Caco-2 (cell line): ENCODE measurements at regions not wholly inside any gene's neighbourhood (a gene's known extent, or its start where the extent isn't known, plus 50 kb on each side); places are given as distances from the start of the nearest gene placed in this dataset.

ENCODE experiments used
- BruUV-seq: library from RNA; stranded (reverse); fragments of 400-500 nt; replicated peaks from 2 replicates; lab custom pipeline; 2021; lab: Mats Ljungman, UMichigan
- CTCF ChIA-PET: fragments of 300-600 bp; sonication (Branson Sonifier 250); formaldehyde crosslinking; loops from one replicate; lab custom pipeline; 2022; ENCODE audit warnings: antibody characterized with exemption; lab: Charles Lee
- POLR2A ChIA-PET: fragments of 300-600 bp; sonication (Branson Sonifier 250); formaldehyde crosslinking; loops from one replicate; lab custom pipeline; 2022; ENCODE audit warnings: antibody characterized with exemption; lab: Charles Lee
- DNase-seq, 2 experiments: peaks; one replicate each; pipeline versions ENCODE4 v3.0.0 to v3.0.0-alpha.2; 2020 to 2022
- H3K27me3 ChIP-seq: replicated peaks from 2 replicates; pipeline ENCODE4 v1.6.0; 2011; ENCODE audit warnings: low read length; ENCODE audit not compliant: control insufficient read depth, insufficient read depth
- H3K36me3 ChIP-seq: 2 replicates; pipeline ENCODE4 v1.5.1; 2011; ENCODE audit warnings: low read length; ENCODE audit not compliant: control insufficient read depth, insufficient read depth
- H3K4me1 ChIP-seq: fragments of 250-450 bp; sonication (Bioruptor Pico); 2 replicates; pipeline ENCODE4 v1.5.1; 2020; ENCODE audit warnings: mild to moderate bottlenecking
- H3K4me3 ChIP-seq: 2 replicates; pipeline ENCODE4 v1.5.1; 2011; ENCODE audit warnings: low read depth, mild to moderate bottlenecking, control low read depth, low read length
- H3K9me3 ChIP-seq: fragments of 250-450 bp; sonication (Bioruptor Pico); 2 replicates; pipeline ENCODE4 v1.5.1; 2020; ENCODE audit warnings: mild to moderate bottlenecking, moderate library complexity
- H3K27ac Mint-ChIP-seq: one replicate; pipeline ENCODE4 v1.8.0; 2022; ENCODE audit warnings: mixed read lengths; ENCODE audit not compliant: unreplicated experiment
- H3K27me3 Mint-ChIP-seq: one replicate; pipeline ENCODE4 v1.8.0; 2022; ENCODE audit warnings: mixed read lengths; ENCODE audit not compliant: insufficient read depth, unreplicated experiment
- H3K36me3 Mint-ChIP-seq: one replicate; pipeline ENCODE4 v1.8.0; 2022; ENCODE audit warnings: mild to moderate bottlenecking, mixed read lengths; ENCODE audit not compliant: insufficient read depth, unreplicated experiment
- H3K4me1 Mint-ChIP-seq: one replicate; pipeline ENCODE4 v1.8.0; 2022; ENCODE audit warnings: low read depth, mixed read lengths; ENCODE audit not compliant: unreplicated experiment
- H3K4me3 Mint-ChIP-seq: one replicate; pipeline ENCODE4 v1.8.0; 2022; ENCODE audit warnings: mild to moderate bottlenecking, moderate library complexity, mixed read lengths; ENCODE audit not compliant: unreplicated experiment
- H3K9me3 Mint-ChIP-seq: one replicate; pipeline ENCODE4 v1.8.0; 2022; ENCODE audit warnings: mixed read lengths; ENCODE audit not compliant: unreplicated experiment
- intact Hi-C: fragments of 100-400 bp; cut with micrococcal nuclease; formaldehyde crosslinking; loops from one replicate; pipeline ENCODE4 v1.10.0; 2022; ENCODE audit not compliant: unreplicated experiment
- TF ChIP-seq, protein P1 (sequence below), 2 experiments: fragments of 200-600 bp in 1 of 2; IDR thresholded peaks; 1 replicate in 1 of 2; 2 replicates in 1 of 2; pipeline versions ENCODE4 v1.5.1 to v1.8.0; 2011 to 2022; ENCODE audit warnings: antibody characterized with exemption in 1 of 2, control low read depth in 1 of 2, inconsistent platforms in 1 of 2, low read depth in 1 of 2, low read length in 1 of 2, mild to moderate bottlenecking in 1 of 2, moderate library complexity in 1 of 2; ENCODE audit not compliant: insufficient read depth in 1 of 2, severe bottlenecking in 1 of 2, unreplicated experiment in 1 of 2

DNA sequence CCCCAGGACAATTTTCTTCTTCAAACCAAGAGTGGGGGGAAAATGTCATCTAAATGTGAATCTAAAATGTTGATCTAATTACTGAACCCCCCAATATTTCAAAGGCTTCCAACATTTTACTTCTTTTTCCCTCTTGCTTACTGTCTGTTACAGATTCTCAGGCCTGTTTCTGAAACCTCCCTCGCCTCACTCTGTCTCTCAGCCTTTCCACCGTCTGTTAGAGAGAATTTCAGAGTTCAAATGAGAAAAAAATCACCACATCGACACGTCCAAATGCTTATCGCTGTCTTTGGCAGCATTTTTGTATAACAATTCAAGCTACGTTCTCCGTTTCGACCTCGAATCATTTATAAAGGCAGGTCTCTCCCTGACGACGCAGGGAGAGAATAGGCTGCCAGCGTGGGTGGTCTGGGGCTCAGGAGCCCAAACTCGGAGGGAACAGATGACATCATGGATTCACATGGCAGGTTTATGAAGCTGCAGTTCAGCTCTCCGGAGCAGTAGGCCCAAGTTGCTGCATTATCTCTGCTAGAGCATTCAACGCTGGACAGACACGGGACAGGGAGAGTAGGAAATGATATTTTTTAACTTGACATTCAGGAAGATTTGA, 139.8 kb downstream of the GAS1 start:
- no peaks in the 10 kb centered on the region for H3K36me3 Mint-ChIP-seq
- CTCF ChIA-PET, result no interaction called here
- H3K9me3 Mint-ChIP-seq, result peaks cover 8% of the 10 kb centered on the region
- no peak overlapping the region for H3K27ac Mint-ChIP-seq
- Histone ChIP-seq H3K36me3 (no peaks in the 10 kb centered on the region), H3K27me3 (no peaks in the 10 kb centered on the region), H3K9me3 (no peaks in the 10 kb centered on the region), H3K4me1 (no peaks in the 10 kb centered on the region), H3K4me3 (no peak overlapping the region)
- no peaks in the 10 kb centered on the region for H3K4me1 Mint-ChIP-seq
- peaks cover 3% of the 10 kb centered on the region for H3K27me3 Mint-ChIP-seq
- BruUV-seq, result no TSS peak
- DNase-seq, result no peak
- intact Hi-C loops, result no loop called here
- H3K4me3 Mint-ChIP-seq, result no peak overlapping the region
- TF ChIP-seq, protein P1, sequence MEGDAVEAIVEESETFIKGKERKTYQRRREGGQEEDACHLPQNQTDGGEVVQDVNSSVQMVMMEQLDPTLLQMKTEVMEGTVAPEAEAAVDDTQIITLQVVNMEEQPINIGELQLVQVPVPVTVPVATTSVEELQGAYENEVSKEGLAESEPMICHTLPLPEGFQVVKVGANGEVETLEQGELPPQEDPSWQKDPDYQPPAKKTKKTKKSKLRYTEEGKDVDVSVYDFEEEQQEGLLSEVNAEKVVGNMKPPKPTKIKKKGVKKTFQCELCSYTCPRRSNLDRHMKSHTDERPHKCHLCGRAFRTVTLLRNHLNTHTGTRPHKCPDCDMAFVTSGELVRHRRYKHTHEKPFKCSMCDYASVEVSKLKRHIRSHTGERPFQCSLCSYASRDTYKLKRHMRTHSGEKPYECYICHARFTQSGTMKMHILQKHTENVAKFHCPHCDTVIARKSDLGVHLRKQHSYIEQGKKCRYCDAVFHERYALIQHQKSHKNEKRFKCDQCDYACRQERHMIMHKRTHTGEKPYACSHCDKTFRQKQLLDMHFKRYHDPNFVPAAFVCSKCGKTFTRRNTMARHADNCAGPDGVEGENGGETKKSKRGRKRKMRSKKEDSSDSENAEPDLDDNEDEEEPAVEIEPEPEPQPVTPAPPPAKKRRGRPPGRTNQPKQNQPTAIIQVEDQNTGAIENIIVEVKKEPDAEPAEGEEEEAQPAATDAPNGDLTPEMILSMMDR (IDR thresholded peaks at IDR 0.05; ENCODE audit: insufficient read depth in 1 of 2, low read depth in 1 of 2, low read length in 1 of 2, severe bottlenecking in 1 of 2, unreplicated experiment in 1 of 2), result no peak
- POLR2A ChIA-PET, result no interaction called here

- Histone ChIP-seq H3K4me1 (no peaks in the 10 kb centered on the region), H3K27me3 (no peaks in the 10 kb centered on the region), H3K9me3 (no peaks in the 10 kb centered on the region), H3K36me3 (no peaks in the 10 kb centered on the region), H3K4me3 (no peak overlapping the region)
- Mint-ChIP-seq H3K4me1 (no peaks in the 10 kb centered on the region), H3K27me3 (peaks cover 5% of the 10 kb centered on the region), H3K36me3 (no peaks in the 10 kb centered on the region), H3K9me3 (peaks cover 9% of the 10 kb centered on the region), H3K4me3 (no peak overlapping the region), H3K27ac (no peak overlapping the region)
- intact Hi-C loops, result no loop called here
- TF ChIP-seq, protein P1 (IDR thresholded peaks at IDR 0.05; ENCODE audit: insufficient read depth in 1 of 2, low read depth in 1 of 2, low read length in 1 of 2, severe bottlenecking in 1 of 2, unreplicated experiment in 1 of 2), result no peak
- ChIA-PET CTCF (no interaction called here), POLR2A (no interaction called here)
- no peak for DNase-seq
- BruUV-seq, result no TSS peak
Observed at GRCh38 chr9:86804011-86804410, 143.3 kb downstream of the GAS1 start.

DNA sequence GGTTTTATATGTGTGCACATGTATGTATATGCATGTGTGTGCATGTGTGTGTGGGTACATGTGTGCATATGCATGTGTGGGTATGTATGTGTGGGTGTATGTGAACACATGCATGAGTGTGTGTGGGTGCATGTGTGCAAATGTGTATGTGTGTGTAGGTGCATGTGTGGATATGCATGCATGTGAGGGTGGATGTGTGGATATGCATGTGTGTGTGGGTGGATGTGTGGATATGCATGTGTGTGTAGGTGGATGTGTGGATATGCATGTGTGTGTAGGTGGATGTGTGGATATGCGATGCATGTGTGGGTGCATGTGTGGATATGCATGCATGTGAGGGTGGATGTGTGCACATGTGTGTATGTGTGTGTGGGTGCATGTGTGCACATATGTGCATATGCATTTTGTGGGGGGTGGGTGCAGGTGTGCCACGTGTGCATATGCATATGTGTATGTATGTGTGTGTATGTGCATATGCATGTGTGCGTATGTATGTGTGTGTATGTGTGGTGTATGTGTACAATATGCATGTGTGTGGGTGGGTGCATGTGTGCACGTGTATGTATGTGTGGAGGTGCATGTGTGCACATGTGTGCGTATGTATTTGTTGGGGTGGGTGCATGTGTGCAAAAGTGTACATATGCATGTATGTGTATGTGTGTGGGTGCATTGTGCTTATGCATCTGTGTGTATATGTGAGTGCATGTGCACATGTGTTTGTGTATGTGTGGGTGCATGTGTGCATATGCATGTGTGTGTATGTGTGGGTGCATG, 144.2 kb downstream of the GAS1 start:
- TF ChIP-seq, protein P1 (IDR thresholded peaks at IDR 0.05; ENCODE audit: insufficient read depth in 1 of 2, low read depth in 1 of 2, low read length in 1 of 2, severe bottlenecking in 1 of 2, unreplicated experiment in 1 of 2), result no peak
- no TSS peak for BruUV-seq
- intact Hi-C loops, result no loop called here
- no peak overlapping the region for H3K4me3 Mint-ChIP-seq
- H3K27me3 Mint-ChIP-seq, result peaks cover 6% of the 10 kb centered on the region
- POLR2A ChIA-PET, result no interaction called here
- Histone ChIP-seq H3K4me1 (no peaks in the 10 kb centered on the region), H3K36me3 (no peaks in the 10 kb centered on the region), H3K9me3 (no peaks in the 10 kb centered on the region), H3K4me3 (no peak overlapping the region), H3K27me3 (no peaks in the 10 kb centered on the region)
- H3K4me1 Mint-ChIP-seq, result no peaks in the 10 kb centered on the region
- DNase-seq, result no peak
- H3K9me3 Mint-ChIP-seq, result peaks cover 9% of the 10 kb centered on the region
- H3K36me3 Mint-ChIP-seq, result no peaks in the 10 kb centered on the region
- no peak overlapping the region for H3K27ac Mint-ChIP-seq
- CTCF ChIA-PET, result no interaction called here
